ENCODE measurements at regions not wholly inside any gene's neighbourhood (a gene's known extent, or its start where the extent isn't known, plus 50 kb on each side); places are given as distances from the start of the nearest gene placed in this dataset.

- TF ChIP-seq TOX (CRISPR knock-in tag; IDR thresholded peaks at IDR 0.05; ENCODE audit: borderline replicate concordance), result no peak
- no peak for ATAC-seq
Measured at GRCh38 chr3:153073636-153074035, 88.4 kb upstream of the RAP2B start.

DNA sequence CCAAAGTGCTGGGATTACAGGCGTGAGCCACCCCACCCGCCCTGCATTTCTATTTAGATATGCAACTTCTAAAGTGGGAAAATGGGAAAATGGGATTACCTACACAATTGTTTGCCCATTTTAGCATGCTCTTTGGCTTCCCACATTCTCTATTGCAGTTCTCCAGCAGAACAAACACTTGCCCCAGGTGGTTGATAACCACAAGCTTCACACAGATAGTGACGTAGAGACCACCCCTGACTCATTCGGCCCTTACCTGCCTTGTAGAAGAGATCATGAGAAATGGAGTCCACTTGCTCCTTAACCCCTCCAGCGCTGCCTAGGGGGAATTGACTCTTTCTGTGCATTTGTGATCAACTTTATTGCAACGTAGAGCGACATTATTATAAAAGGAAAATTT lies 83.2 kb upstream of the RAP2B start:
- no peak for TF ChIP-seq GLIS3 (CRISPR knock-in tag; IDR thresholded peaks at IDR 0.05)
- TF ChIP-seq ARNTL (CRISPR knock-in tag; IDR thresholded peaks at IDR 0.05; ENCODE audit: borderline replicate concordance, low read depth), result no peak
- no peak for ATAC-seq

GRCh38 chr3:153079386-153079785 lies 82.6 kb upstream of the RAP2B start:
- TF ChIP-seq TOX (CRISPR knock-in tag; IDR thresholded peaks at IDR 0.05; ENCODE audit: borderline replicate concordance) (no peak), CREB5 (CRISPR knock-in tag; IDR thresholded peaks at IDR 0.05; ENCODE audit: low read depth) (no peak), ZNF70 (CRISPR knock-in tag; IDR thresholded peaks at IDR 0.05) (no peak), ZNF8 (CRISPR knock-in tag; IDR thresholded peaks at IDR 0.05) (no peak), ZFP3 (CRISPR knock-in tag; IDR thresholded peaks at IDR 0.05) (no peak), CSDC2 (CRISPR knock-in tag; IDR thresholded peaks at IDR 0.05) (no peak), ZNF565 (CRISPR knock-in tag; conservative IDR thresholded peaks at IDR 0.05; ENCODE audit: low read depth) (no peak), PATZ1 (CRISPR knock-in tag; IDR thresholded peaks at IDR 0.05; ENCODE audit: borderline replicate concordance) (no peak), SNAI2 (CRISPR knock-in tag; IDR thresholded peaks at IDR 0.05) (no peak), OSR1 (CRISPR knock-in tag; IDR thresholded peaks at IDR 0.05) (no peak), BACH2 (CRISPR knock-in tag; IDR thresholded peaks at IDR 0.05; ENCODE audit: borderline replicate concordance) (no peak), ESRRG (CRISPR knock-in tag; IDR thresholded peaks at IDR 0.05) (no peak), TCF4 (CRISPR knock-in tag; IDR thresholded peaks at IDR 0.05; ENCODE audit: borderline replicate concordance) (no peak), ZFP30 (CRISPR knock-in tag; IDR thresholded peaks at IDR 0.05) (no peak), RARB (CRISPR knock-in tag; IDR thresholded peaks at IDR 0.05) (no peak), PPARA (CRISPR knock-in tag; IDR thresholded peaks at IDR 0.05; ENCODE audit: borderline replicate concordance) (no peak), ZC3H10 (CRISPR knock-in tag; IDR thresholded peaks at IDR 0.05) (no peak)
- TF ChIP-seq, protein P1, sequence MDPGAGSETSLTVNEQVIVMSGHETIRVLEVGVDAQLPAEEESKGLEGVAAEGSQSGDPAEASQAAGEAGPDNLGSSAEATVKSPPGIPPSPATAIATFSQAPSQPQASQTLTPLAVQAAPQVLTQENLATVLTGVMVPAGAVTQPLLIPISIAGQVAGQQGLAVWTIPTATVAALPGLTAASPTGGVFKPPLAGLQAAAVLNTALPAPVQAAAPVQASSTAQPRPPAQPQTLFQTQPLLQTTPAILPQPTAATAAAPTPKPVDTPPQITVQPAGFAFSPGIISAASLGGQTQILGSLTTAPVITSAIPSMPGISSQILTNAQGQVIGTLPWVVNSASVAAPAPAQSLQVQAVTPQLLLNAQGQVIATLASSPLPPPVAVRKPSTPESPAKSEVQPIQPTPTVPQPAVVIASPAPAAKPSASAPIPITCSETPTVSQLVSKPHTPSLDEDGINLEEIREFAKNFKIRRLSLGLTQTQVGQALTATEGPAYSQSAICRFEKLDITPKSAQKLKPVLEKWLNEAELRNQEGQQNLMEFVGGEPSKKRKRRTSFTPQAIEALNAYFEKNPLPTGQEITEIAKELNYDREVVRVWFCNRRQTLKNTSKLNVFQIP (CRISPR knock-in tag; IDR thresholded peaks at IDR 0.05; ENCODE audit: borderline replicate concordance, low read depth), result no peak
- TF ChIP-seq, protein P2, sequence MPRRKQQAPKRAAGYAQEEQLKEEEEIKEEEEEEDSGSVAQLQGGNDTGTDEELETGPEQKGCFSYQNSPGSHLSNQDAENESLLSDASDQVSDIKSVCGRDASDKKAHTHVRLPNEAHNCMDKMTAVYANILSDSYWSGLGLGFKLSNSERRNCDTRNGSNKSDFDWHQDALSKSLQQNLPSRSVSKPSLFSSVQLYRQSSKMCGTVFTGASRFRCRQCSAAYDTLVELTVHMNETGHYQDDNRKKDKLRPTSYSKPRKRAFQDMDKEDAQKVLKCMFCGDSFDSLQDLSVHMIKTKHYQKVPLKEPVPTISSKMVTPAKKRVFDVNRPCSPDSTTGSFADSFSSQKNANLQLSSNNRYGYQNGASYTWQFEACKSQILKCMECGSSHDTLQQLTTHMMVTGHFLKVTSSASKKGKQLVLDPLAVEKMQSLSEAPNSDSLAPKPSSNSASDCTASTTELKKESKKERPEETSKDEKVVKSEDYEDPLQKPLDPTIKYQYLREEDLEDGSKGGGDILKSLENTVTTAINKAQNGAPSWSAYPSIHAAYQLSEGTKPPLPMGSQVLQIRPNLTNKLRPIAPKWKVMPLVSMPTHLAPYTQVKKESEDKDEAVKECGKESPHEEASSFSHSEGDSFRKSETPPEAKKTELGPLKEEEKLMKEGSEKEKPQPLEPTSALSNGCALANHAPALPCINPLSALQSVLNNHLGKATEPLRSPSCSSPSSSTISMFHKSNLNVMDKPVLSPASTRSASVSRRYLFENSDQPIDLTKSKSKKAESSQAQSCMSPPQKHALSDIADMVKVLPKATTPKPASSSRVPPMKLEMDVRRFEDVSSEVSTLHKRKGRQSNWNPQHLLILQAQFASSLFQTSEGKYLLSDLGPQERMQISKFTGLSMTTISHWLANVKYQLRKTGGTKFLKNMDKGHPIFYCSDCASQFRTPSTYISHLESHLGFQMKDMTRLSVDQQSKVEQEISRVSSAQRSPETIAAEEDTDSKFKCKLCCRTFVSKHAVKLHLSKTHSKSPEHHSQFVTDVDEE (CRISPR knock-in tag; IDR thresholded peaks at IDR 0.05), result no peak
- TF ChIP-seq, protein P3, sequence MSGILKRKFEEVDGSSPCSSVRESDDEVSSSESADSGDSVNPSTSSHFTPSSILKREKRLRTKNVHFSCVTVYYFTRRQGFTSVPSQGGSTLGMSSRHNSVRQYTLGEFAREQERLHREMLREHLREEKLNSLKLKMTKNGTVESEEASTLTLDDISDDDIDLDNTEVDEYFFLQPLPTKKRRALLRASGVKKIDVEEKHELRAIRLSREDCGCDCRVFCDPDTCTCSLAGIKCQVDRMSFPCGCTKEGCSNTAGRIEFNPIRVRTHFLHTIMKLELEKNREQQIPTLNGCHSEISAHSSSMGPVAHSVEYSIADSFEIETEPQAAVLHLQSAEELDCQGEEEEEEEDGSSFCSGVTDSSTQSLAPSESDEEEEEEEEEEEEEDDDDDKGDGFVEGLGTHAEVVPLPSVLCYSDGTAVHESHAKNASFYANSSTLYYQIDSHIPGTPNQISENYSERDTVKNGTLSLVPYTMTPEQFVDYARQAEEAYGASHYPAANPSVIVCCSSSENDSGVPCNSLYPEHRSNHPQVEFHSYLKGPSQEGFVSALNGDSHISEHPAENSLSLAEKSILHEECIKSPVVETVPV (CRISPR knock-in tag; IDR thresholded peaks at IDR 0.05), result no peak
- ATAC-seq, result no peak
